Glutamatergic neuron (in vitro differentiated cells): ENCODE measurements at regions not wholly inside any gene's neighbourhood (a gene's known extent, or its start where the extent isn't known, plus 50 kb on each side); places are given as distances from the start of the nearest gene placed in this dataset.

Source experiments
- DNase-seq: peaks from one replicate; pipeline ENCODE4 v3.0.0; 2022
- H3K27ac Mint-ChIP-seq: one replicate; pipeline ENCODE4 v1.8.0; 2020; ENCODE audit warnings: mild to moderate bottlenecking, mixed read lengths, inconsistent platforms; ENCODE audit not compliant: unreplicated experiment
- H3K27me3 Mint-ChIP-seq: one replicate; pipeline ENCODE4 v1.8.0; 2020; ENCODE audit warnings: mild to moderate bottlenecking, moderate library complexity, mixed read lengths, inconsistent platforms; ENCODE audit not compliant: unreplicated experiment
- H3K36me3 Mint-ChIP-seq: one replicate; pipeline ENCODE4 v1.8.0; 2020; ENCODE audit warnings: mild to moderate bottlenecking, mixed read lengths, inconsistent platforms; ENCODE audit not compliant: unreplicated experiment
- H3K4me1 Mint-ChIP-seq: one replicate; pipeline ENCODE4 v1.8.0; 2020; ENCODE audit warnings: mild to moderate bottlenecking, low read depth, mixed read lengths, inconsistent platforms; ENCODE audit not compliant: unreplicated experiment
- H3K4me3 Mint-ChIP-seq: one replicate; pipeline ENCODE4 v1.8.0; 2020; ENCODE audit warnings: mild to moderate bottlenecking, mixed read lengths, inconsistent platforms; ENCODE audit not compliant: unreplicated experiment
- H3K9me3 Mint-ChIP-seq: one replicate; pipeline ENCODE4 v1.8.0; 2020; ENCODE audit warnings: mild to moderate bottlenecking, moderate library complexity, mixed read lengths, inconsistent platforms; ENCODE audit not compliant: unreplicated experiment
- CTCF ChIP-seq: fragments of 200-600 bp; sonication (generic); IDR thresholded peaks from one replicate; pipeline ENCODE4 v1.5.0; 2021; ENCODE audit not compliant: partially characterized antibody, unreplicated experiment

GRCh38 chr9:107949061-107949460 is 459.5 kb upstream of the KLF4 start:
- Mint-ChIP-seq H3K9me3 (peaks cover 5% of the 10 kb centered on the region), H3K27ac (no peak overlapping the region), H3K36me3 (peaks cover 4% of the 10 kb centered on the region), H3K27me3 (peaks cover 2% of the 10 kb centered on the region), H3K4me1 (no peaks in the 10 kb centered on the region), H3K4me3 (no peak overlapping the region)
- no peak for DNase-seq
- no peak for TF ChIP-seq CTCF

GRCh38 chr9:107948601-107949000 is 459.0 kb upstream of the KLF4 start:
- no peak for TF ChIP-seq CTCF
- peaks cover 8% of the 10 kb centered on the region for H3K9me3 Mint-ChIP-seq
- peaks cover 2% of the 10 kb centered on the region for H3K27me3 Mint-ChIP-seq
- peaks cover 4% of the 10 kb centered on the region for H3K36me3 Mint-ChIP-seq
- no peak overlapping the region for H3K4me3 Mint-ChIP-seq
- no peak for DNase-seq
- H3K27ac Mint-ChIP-seq: no peak overlapping the region
- no peaks in the 10 kb centered on the region for H3K4me1 Mint-ChIP-seq

- no peaks in the 10 kb centered on the region for H3K4me1 Mint-ChIP-seq
- no peak overlapping the region for H3K4me3 Mint-ChIP-seq
- H3K27me3 Mint-ChIP-seq: peaks cover 2% of the 10 kb centered on the region
Observed at GRCh38 chr9:107948086-107948485, 458.5 kb upstream of the KLF4 start.

DNA sequence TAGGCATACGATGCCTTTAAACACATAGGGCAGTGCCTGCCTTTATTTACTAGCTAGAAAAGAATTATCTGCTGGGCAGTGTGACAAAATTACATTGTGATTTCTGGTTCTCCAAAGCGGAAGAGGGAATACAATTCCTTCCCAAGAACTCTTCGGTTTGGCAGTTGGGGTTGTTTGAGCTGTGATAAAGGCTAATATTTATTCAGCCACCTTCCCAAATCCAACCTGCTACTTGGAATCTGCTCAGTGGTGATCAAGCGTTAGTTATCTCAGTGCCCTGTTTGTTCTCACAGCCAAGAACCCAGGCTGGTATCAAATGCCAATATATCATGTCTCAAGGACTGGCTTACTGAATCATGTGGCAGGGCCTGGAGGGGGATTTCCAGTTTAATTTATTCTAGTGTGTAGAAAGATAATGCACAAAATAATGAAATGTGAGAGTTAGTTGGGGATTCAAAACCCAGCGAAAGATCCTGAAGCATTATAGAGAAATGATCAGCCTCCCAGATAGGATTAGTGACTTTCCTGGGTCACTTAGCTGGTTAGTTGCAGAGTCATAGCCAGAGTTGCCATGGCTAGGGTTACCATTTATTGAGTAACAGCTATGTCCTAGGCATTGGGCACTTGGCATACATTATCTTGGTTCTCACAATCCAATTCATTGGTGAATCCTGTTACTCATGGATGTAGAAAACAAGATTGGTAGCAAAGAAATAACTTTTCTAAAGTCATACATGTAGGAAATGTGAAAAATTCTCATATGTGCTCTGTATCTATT is 457.0 kb upstream of the KLF4 start:
- peaks cover 8% of the 10 kb centered on the region for H3K9me3 Mint-ChIP-seq
- no peaks in the 10 kb centered on the region for H3K4me1 Mint-ChIP-seq
- no peak overlapping the region for H3K27ac Mint-ChIP-seq
- H3K36me3 Mint-ChIP-seq: peaks cover 3% of the 10 kb centered on the region
- no peak for DNase-seq
- TF ChIP-seq CTCF: no peak
- H3K4me3 Mint-ChIP-seq: no peak overlapping the region
- peaks cover 2% of the 10 kb centered on the region for H3K27me3 Mint-ChIP-seq

More at GRCh38 chr9:107948086-107948485, 458.5 kb upstream of the KLF4 start:
- no peak for TF ChIP-seq CTCF
- no peak overlapping the region for H3K27ac Mint-ChIP-seq
- H3K9me3 Mint-ChIP-seq: peaks cover 8% of the 10 kb centered on the region
- peaks cover 4% of the 10 kb centered on the region for H3K36me3 Mint-ChIP-seq
- no peak for DNase-seq

DNA sequence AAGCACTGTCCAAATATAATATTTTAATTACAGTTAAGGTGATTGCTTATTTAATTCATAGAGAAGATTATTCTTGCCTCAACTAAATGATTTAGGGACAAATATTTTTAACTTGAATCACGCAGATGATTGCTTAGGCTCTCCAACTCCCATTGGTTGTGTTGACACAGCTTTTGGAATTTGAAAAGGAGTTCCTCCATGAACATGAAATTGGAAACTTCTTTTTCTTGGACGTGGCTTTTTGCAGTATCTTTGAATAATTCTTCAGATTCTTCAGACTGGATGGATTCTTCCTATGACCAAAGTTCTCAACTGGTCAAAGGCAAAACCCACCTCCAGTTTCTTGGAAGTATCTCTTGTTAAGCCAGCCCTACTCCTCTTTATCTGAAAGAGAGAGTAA is 456.4 kb upstream of the KLF4 start:
- no peak overlapping the region for H3K4me3 Mint-ChIP-seq
- no peak for TF ChIP-seq CTCF

More for the DNA sequence above, 456.4 kb upstream of the KLF4 start:
- Mint-ChIP-seq H3K9me3 (peaks cover 6% of the 10 kb centered on the region), H3K36me3 (no peaks in the 10 kb centered on the region), H3K27me3 (peaks cover 2% of the 10 kb centered on the region), H3K27ac (no peak overlapping the region), H3K4me1 (no peaks in the 10 kb centered on the region)
- no peak for DNase-seq
